ENCODE measurements at regions not wholly inside any gene's neighbourhood (a gene's known extent, or its start where the extent isn't known, plus 50 kb on each side); places are given as distances from the start of the nearest gene placed in this dataset.
"Not testable (repeated sequence)": the region's sequence is repeated elsewhere in the genome, so short reads cannot be mapped to it uniquely, and the experiment has no call there.

DNA sequence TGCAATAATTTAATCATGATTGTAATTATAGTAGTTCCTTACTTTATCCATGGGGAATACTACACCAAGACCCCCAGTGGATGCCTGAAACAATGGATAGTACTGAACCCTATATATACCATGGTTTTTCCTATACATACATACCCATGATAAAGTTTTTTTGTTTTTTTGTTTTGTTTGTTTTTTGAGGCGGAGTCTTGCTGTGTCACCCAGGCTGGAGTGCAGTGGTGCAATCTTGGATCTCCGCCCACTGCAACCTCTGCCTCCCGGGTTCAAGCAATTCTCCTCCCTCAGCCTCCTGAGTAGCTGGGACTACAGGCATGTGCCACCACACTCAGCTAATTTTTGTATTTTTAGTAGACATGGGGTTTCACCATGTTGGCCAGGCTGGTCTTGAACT is 135.3 kb upstream of the HNRNPU start:
- H3K4me1 ChIP-seq; H3K36me3 ChIP-seq (replicated peaks); H3K4me3 ChIP-seq; in situ Hi-C loops (cut with MboI; ENCODE audit: low sequenced_read_pairs); H3K27me3 ChIP-seq (ENCODE audit: low read depth); H3K9me3 ChIP-seq; DNase-seq (ENCODE audit: low spot score in 2 of 2): not testable (repeated sequence)

DNA sequence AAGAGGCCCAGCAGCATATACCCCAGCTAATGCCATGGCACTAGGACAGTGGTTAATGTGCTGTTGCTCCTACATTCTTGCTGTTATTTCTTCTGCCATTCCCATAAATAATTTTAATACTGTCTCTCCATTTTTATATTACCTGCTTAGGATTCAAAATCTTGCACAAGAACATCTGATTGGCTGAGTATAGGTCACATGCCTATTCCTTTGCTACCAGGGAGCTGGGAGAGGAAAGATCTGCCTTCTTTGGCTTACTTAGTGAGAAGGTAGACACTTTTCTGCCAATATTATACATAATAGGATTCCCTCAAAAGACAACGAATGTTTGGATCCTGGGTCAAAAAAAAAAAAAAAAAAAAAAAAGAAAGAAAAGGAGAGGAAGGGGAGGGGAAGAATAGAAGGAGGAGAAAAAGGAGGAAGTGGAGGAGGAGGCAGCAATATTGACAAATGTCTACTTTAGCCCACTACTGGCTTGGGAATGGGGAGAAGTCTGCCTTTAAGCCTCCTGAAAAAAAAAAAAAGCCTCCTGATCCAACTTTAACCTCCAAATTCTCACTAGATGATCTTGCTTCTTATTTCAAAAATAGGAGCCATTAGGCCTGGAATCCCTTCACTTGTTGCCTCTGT is 134.5 kb upstream of the HNRNPU start:
- Histone ChIP-seq H3K36me3 (replicated peaks) (no peaks in the 10 kb centered on the region), H3K27me3 (ENCODE audit: low read depth) (no peaks in the 10 kb centered on the region), H3K9me3 (no peaks in the 10 kb centered on the region), H3K4me1 (no peaks in the 10 kb centered on the region), H3K4me3 (no peak overlapping the region)
- no peak for DNase-seq (ENCODE audit: low spot score in 2 of 2)
- in situ Hi-C loops (cut with MboI; ENCODE audit: low sequenced_read_pairs): no loop called here

DNA sequence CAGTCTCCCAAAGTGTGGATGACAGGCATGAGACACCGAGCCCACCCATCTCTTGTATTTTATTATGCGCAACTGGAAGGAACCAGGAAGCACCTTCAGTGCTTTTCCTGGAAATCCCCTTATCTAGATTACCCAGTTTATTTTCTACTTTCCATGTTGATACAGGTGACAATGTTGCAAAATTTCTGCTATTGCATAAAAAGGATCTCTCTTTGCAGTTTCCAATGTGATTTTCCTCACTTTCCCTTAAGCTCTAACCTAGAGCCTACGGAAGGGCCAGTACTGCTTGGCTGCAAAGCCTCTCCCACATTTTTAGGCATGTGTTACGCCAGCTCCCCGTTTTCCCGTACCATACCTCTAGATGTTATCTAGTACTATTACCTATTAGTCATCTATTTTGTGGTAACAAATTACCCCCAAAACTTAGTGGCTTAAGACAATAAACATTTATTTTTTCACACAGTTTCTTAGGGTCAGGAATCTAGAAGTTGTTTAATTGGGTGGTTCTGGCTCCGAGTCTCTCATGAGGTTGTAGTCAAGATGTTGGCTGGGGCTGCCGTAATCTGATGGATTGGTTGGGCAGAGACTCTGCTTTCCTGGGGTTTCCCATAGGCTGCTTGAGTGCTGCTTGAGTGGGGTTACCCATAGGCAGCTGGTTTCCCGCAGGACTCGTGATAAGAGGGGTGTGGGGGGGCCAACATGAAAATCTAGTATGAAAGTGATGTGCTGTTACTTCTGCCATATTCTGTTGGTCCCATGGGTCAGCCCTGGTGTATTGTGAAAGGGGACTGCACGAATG is 131.5 kb upstream of the HNRNPU start:
- H3K27me3 ChIP-seq (ENCODE audit: low read depth): no peaks in the 10 kb centered on the region
- H3K4me1 ChIP-seq: no peaks in the 10 kb centered on the region
- in situ Hi-C loops (cut with MboI; ENCODE audit: low sequenced_read_pairs): no loop called here

DNA sequence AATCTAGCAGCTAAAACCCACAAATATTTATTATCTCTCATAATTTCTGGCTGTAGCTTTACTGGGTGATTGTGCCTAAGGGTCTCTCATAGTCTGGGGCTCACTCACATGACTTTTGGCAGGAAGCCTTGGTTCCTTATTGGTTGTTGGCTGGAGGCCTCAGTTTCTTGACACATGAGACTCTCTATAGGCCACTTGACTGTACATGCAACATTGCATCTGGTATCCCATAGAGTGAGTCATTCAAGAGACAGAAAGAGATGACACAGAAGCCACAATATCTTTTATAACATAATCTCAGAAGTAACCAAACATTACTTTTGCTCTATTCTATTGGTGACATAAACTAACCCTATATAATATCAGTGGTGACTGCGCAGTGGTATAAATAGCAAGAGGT is 128.5 kb upstream of the HNRNPU start:
- in situ Hi-C loops (cut with MboI; ENCODE audit: low sequenced_read_pairs): no loop called here
- no peak for DNase-seq (ENCODE audit: low spot score in 2 of 2)
- Histone ChIP-seq H3K4me1 (no peaks in the 10 kb centered on the region), H3K9me3 (no peaks in the 10 kb centered on the region), H3K27me3 (ENCODE audit: low read depth) (no peaks in the 10 kb centered on the region), H3K4me3 (no peak overlapping the region), H3K36me3 (replicated peaks) (no peaks in the 10 kb centered on the region)

More for the DNA sequence above, 131.5 kb upstream of the HNRNPU start:
- no peaks in the 10 kb centered on the region for H3K9me3 ChIP-seq
- no peaks in the 10 kb centered on the region for H3K36me3 ChIP-seq (replicated peaks)
- DNase-seq (ENCODE audit: low spot score in 2 of 2): no peak
- no peak overlapping the region for H3K4me3 ChIP-seq

DNA sequence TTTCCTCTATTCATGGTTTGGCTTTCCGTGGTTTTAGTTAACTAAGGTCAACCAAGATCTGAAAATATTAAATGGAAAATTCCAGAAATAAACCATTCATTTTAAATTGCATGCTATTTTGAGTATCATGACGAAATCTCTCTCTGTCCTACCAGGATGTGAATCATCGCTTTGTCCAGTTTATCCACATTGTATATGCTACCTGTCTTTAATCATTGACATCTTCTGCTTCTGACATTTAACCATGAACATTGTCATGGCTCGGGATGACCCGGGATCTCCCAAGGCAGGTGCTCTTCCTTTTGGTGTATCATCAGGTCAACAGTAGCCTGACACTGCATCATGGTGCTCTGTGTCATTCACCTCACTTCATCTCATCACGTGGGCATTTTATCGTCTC is 125.5 kb upstream of the HNRNPU start:
- Histone ChIP-seq H3K4me1 (no peaks in the 10 kb centered on the region), H3K36me3 (replicated peaks) (no peaks in the 10 kb centered on the region), H3K9me3 (no peaks in the 10 kb centered on the region), H3K4me3 (no peak overlapping the region), H3K27me3 (ENCODE audit: low read depth) (no peaks in the 10 kb centered on the region)
- in situ Hi-C loops (cut with MboI; ENCODE audit: low sequenced_read_pairs): no loop called here
- no peak for DNase-seq (ENCODE audit: low spot score in 2 of 2)

DNA sequence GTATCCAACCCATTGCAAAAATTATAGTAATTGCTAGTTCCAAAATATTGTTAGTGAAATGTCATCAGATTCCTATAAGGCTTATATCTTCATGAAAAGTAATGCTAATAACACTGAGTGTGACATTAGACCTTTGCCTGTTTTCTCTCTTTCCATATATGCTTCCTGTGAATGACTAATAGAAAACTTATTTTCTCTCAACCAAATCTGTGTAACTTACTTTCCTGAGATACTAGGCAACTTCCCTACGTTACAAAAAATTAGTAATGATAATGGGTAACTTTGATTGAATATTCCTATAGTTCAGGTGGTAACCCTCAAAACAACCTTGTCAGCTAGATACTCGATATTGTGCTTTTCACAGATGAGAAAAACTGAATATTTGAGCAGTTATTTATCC is 124.2 kb upstream of the HNRNPU start:
- no peak for DNase-seq (ENCODE audit: low spot score in 2 of 2)
- in situ Hi-C loops (cut with MboI; ENCODE audit: low sequenced_read_pairs): no loop called here

DNA sequence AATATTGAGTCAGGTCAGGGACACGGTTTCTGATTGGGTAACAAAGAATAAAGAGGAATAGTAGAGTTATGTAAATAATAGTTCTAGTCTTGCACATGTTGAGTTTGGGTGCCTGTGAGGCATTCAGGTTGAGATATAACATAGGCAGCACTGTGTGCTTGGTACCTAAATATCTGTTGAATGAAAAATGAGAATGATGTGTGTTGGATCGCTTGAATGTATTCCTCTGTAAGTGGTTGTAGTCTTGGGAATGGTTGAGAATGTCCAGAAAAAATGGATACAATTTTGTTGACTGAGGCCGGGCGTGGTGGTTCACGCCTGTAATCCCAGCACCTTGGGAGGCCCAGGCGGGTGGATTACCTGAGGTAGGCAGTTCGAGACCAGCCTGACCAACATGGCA is 116.3 kb upstream of the HNRNPU start:
- no peak for DNase-seq (ENCODE audit: low spot score in 2 of 2)
- H3K36me3 ChIP-seq (replicated peaks): no peaks in the 10 kb centered on the region
- no peaks in the 10 kb centered on the region for H3K9me3 ChIP-seq
- in situ Hi-C loops (cut with MboI; ENCODE audit: low sequenced_read_pairs): no loop called here
- no peak overlapping the region for H3K4me3 ChIP-seq
- H3K4me1 ChIP-seq: no peaks in the 10 kb centered on the region
- no peaks in the 10 kb centered on the region for H3K27me3 ChIP-seq (ENCODE audit: low read depth)

More for the DNA sequence above, 124.2 kb upstream of the HNRNPU start:
- Histone ChIP-seq H3K4me3 (no peak overlapping the region), H3K27me3 (ENCODE audit: low read depth) (no peaks in the 10 kb centered on the region), H3K9me3 (no peaks in the 10 kb centered on the region), H3K36me3 (replicated peaks) (no peaks in the 10 kb centered on the region), H3K4me1 (no peaks in the 10 kb centered on the region)

DNA sequence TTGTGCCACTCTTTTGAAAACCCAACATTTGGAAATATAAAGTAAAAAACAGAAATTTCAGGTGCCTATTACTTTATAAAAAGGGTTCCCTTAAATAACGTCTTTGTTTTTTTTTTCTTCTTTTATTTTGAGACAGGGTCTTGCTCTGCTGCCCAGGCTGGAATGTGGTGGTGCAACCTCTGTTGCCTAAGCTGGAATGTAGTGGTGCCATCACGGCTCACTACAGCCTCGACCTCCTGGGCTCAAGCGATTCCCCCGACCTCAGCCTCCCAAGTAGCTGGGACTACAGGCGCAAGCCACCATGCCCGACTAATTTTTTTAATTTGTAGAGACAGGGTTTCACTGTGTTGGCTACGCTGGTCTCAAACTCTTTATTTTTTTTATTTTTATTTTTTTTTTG is 110.2 kb upstream of the HNRNPU start:
- no peaks in the 10 kb centered on the region for H3K27me3 ChIP-seq (ENCODE audit: low read depth)
- H3K4me1 ChIP-seq: peaks cover 9% of the 10 kb centered on the region
- H3K9me3 ChIP-seq: no peaks in the 10 kb centered on the region
- in situ Hi-C loops (cut with MboI; ENCODE audit: low sequenced_read_pairs): loop anchor here (5.0 kb wide), 1 partner anchor 112 kb away; the partner anchor contains the start of gene HNRNPU
- no peak for DNase-seq (ENCODE audit: low spot score in 2 of 2)
- H3K4me3 ChIP-seq: no peak overlapping the region
- H3K36me3 ChIP-seq (replicated peaks): no peaks in the 10 kb centered on the region

DNA sequence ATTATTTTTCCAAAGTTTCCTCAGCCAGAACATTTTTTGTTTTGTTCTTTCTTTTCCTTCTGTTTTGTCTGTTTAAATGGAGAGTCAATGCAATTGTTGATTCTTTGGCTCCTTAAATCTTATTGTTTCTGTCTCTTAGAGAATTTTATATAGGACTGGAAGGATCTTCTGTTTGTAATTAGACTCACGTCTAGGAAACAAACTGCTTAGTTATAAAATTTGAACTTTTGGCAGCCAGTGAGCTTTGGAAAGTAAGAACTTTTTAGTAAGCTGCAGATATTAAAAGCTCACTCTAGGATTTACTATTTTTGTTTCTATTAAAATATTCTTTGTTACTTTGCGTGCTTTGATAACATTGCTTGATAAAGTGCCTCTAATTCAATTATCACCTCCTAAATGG is 109.8 kb upstream of the HNRNPU start:
- no peaks in the 10 kb centered on the region for H3K36me3 ChIP-seq (replicated peaks)
- no peaks in the 10 kb centered on the region for H3K9me3 ChIP-seq
- H3K4me1 ChIP-seq: peaks cover 13% of the 10 kb centered on the region
- in situ Hi-C loops (cut with MboI; ENCODE audit: low sequenced_read_pairs): loop anchor here (5.0 kb wide), 1 partner anchor 112 kb away; the partner anchor contains the start of gene HNRNPU
- H3K27me3 ChIP-seq (ENCODE audit: low read depth): no peaks in the 10 kb centered on the region
- DNase-seq (ENCODE audit: low spot score in 2 of 2): no peak
- no peak overlapping the region for H3K4me3 ChIP-seq

DNA sequence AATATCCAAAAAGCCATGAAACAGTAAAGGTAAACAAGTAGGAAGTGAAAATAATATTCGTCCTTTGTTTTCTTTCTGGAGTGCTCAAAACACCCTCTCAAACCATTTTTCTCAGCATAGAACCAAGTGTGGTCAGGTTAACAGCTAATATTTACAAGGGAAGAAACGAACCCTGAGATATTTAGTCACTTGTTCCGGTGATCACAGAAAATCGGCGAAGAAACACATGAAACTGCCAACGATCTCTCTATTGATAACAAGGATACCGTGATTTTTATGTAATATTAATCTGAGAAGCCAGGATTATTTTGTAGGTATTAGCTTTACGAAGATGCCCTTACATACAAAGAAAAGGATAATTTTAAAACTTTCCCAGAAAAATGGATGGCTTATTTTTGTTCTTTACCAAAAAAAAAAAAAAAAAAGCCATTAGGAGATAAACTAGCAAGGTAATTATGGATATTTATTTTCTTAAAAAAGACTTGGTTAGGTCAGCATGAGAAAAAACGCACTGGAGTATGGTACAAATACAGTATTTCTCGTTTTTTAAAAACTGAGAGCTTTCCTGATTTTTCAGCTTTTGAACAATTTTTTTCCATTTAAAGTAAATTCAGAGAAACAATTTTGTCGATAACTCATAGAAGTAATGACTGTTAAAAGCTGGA is 107.3 kb upstream of the HNRNPU start:
- no peaks in the 10 kb centered on the region for H3K36me3 ChIP-seq (replicated peaks)
- H3K4me1 ChIP-seq: peaks cover 17% of the 10 kb centered on the region
- H3K27me3 ChIP-seq (ENCODE audit: low read depth): no peaks in the 10 kb centered on the region
- in situ Hi-C loops (cut with MboI; ENCODE audit: low sequenced_read_pairs): loop anchor here (5.0 kb wide), 1 partner anchor 109 kb away; the partner anchor contains the start of gene HNRNPU
- peak in 1 of 2 experiments; percentile 23 for DNase-seq (ENCODE audit: low spot score in 2 of 2)
- H3K9me3 ChIP-seq: no peaks in the 10 kb centered on the region
- H3K4me3 ChIP-seq: peak overlapping the region; percentile 80

DNA sequence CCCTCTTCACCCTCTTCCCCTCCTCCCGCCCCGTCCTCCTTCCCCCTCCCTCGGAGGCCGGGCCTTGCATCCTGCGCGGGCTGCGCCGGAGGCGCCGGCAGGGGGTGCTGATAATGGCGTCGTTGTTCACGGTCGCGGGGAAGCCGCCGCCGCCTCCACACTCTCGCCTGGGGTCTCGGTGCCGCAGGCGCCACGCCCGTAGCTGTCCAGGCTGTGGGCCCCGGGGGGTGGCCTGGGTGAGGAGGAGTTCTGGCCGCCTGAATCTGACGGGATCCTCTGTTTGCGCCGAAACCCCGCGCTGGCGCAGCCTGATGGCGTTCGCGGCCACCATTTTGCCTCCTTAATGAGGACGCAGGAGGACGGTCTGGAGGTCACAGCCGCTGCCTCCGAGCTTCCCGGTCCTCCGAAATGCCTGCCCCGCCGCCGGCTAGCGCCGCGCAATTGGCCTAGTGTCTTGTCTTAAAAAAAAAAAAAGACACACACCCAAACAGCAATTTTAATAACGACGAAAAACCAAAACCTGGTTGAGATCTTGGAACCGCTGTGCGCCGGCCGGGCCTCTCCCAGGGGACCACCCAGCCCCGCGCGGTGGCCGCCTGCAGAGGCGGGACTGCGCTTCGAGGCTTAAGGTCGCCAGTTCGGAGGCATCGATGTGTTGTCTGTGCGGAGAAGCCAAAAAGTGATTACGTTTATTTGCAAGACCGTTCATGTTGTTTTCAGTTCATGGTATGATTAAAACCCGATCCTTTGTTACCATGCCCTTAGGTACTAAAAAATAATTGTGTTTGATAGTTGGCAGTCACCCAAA is 106.6 kb upstream of the HNRNPU start:
- peaks cover 17% of the 10 kb centered on the region for H3K4me1 ChIP-seq
- no peaks in the 10 kb centered on the region for H3K9me3 ChIP-seq
- no peaks in the 10 kb centered on the region for H3K36me3 ChIP-seq (replicated peaks)
- peak; percentile 94 to 96 for DNase-seq (ENCODE audit: low spot score in 2 of 2)
- H3K27me3 ChIP-seq (ENCODE audit: low read depth): no peaks in the 10 kb centered on the region
- in situ Hi-C loops (cut with MboI; ENCODE audit: low sequenced_read_pairs): loop anchor here (5.0 kb wide), 1 partner anchor 109 kb away; the partner anchor contains the start of gene HNRNPU
- H3K4me3 ChIP-seq: peak overlapping the region; percentile 80

DNA sequence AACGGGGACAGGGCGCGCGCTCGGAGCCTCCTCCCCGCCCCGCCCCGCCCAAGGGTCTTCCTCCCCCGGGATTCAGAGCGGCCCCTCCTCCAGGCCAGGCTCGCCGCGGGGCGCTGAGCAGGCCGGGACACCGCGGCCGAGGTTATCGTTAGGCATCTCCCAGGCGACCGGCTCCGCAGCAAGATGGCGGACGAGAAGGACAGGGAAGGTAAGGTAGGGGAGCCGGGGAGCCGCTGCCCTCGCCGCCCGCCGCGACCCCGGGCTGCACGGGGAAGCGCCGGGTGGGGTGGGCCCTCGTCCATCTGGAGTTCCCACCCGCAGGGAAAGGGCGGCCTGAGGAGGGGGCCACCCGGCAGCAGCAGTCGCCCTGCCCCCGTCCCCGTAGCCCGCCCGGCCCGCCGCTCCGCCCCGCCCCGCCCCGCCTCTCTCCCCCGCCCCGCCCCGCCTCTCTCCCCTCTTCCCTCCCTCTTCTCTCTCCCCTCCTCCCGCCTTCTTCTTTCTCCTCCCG is 105.9 kb upstream of the HNRNPU start:
- H3K4me3 ChIP-seq: peak overlapping the region; percentile 80
- no peaks in the 10 kb centered on the region for H3K36me3 ChIP-seq (replicated peaks)
- no peaks in the 10 kb centered on the region for H3K9me3 ChIP-seq
- in situ Hi-C loops (cut with MboI; ENCODE audit: low sequenced_read_pairs): loop anchor here (5.0 kb wide), 1 partner anchor 108 kb away; the partner anchor contains the start of gene HNRNPU
- peak; percentile 63 to 85 for DNase-seq (ENCODE audit: low spot score in 2 of 2)
- peaks cover 17% of the 10 kb centered on the region for H3K4me1 ChIP-seq
- H3K27me3 ChIP-seq (ENCODE audit: low read depth): no peaks in the 10 kb centered on the region
